OCI-LY7 (cell line): ENCODE measurements at regions not wholly inside any gene's neighbourhood (a gene's known extent, or its start where the extent isn't known, plus 50 kb on each side); places are given as distances from the start of the nearest gene placed in this dataset.

Experiments used
- BruUV-seq: library from RNA; stranded (reverse); fragments of 400-500 nt; replicated peaks from 2 replicates; lab custom pipeline; 2021; lab: Mats Ljungman, UMichigan
- CTCF ChIA-PET: fragments of 300-600 bp; sonication (Branson Sonifier 250); formaldehyde crosslinking; loops from one replicate; lab custom pipeline; 2022; ENCODE audit warnings: antibody characterized with exemption; ENCODE audit not compliant: unreplicated experiment; lab: Charles Lee
- POLR2A ChIA-PET: fragments of 300-600 bp; sonication (Branson Sonifier 250); formaldehyde crosslinking; loops from one replicate; lab custom pipeline; 2022; ENCODE audit warnings: antibody characterized with exemption; lab: Charles Lee
- DNase-seq: peaks from one replicate; pipeline ENCODE4 v3.0.0-alpha.2; 2015; ENCODE audit warnings: low spot score
- H2AFZ ChIP-seq: fragments of 200-600 bp; sonication (generic), shearing (Covaris generic); 2 replicates; pipeline ENCODE4 v1.6.1; 2014; ENCODE audit warnings: mild to moderate bottlenecking, antibody characterized with exemption, low read length, moderate library complexity
- H3K27ac ChIP-seq: fragments of 200-600 bp; sonication (generic); 2 replicates; pipeline ENCODE4 v1.5.1; 2014; ENCODE audit warnings: mixed run types, low read depth, mild to moderate bottlenecking, moderate library complexity, low read length, inconsistent platforms; ENCODE audit not compliant: poor library complexity, severe bottlenecking
- H3K36me3 ChIP-seq: fragments of 200-600 bp; sonication (generic); 2 replicates; pipeline ENCODE4 v1.6.1; 2014; ENCODE audit warnings: mild to moderate bottlenecking, antibody characterized with exemption, low read length, moderate library complexity, mixed read lengths; ENCODE audit not compliant: insufficient read depth
- H3K4me1 ChIP-seq: fragments of 200-600 bp; sonication (generic); 2 replicates; pipeline ENCODE4 v1.5.1; 2014; ENCODE audit warnings: mild to moderate bottlenecking, low read length; ENCODE audit not compliant: insufficient read depth, poor library complexity, severe bottlenecking
- H3K4me2 ChIP-seq: fragments of 200-600 bp; sonication (generic); 2 replicates; pipeline ENCODE4 v1.6.1; 2014; ENCODE audit warnings: mild to moderate bottlenecking, low read length
- H3K4me3 ChIP-seq: fragments of 200-600 bp; sonication (generic); 2 replicates; pipeline ENCODE4 v1.5.1; 2014; ENCODE audit warnings: mild to moderate bottlenecking, low read depth, low read length; ENCODE audit not compliant: poor library complexity, severe bottlenecking
- H3K79me2 ChIP-seq: fragments of 200-600 bp; sonication (generic); 2 replicates; pipeline ENCODE4 v1.6.1; 2016; ENCODE audit warnings: low read depth, mild to moderate bottlenecking, low read length, moderate library complexity, mixed read lengths; ENCODE audit not compliant: insufficient read depth
- H3K9me2 ChIP-seq: fragments of 200-600 bp; sonication (generic); 2 replicates; pipeline ENCODE4 v1.6.1; 2016; ENCODE audit warnings: mild to moderate bottlenecking, low read length, mixed read lengths; ENCODE audit not compliant: insufficient read depth
- H3K9me3 ChIP-seq: fragments of 200-600 bp; sonication (generic); 2 replicates; pipeline ENCODE4 v1.6.1; 2014; ENCODE audit warnings: mild to moderate bottlenecking, mixed run types, low read length, mixed read lengths
- H4K20me1 ChIP-seq: fragments of 200-600 bp; sonication (generic); 2 replicates; pipeline ENCODE4 v1.6.1; 2014; ENCODE audit warnings: mild to moderate bottlenecking, antibody characterized with exemption, low read length, moderate library complexity, mixed read lengths; ENCODE audit not compliant: insufficient read depth
- CTCF ChIP-seq: fragments of 200-600 bp; sonication (generic); conservative IDR thresholded peaks from 2 replicates; pipeline ENCODE4 v1.5.1; 2014; ENCODE audit warnings: mild to moderate bottlenecking, antibody characterized with exemption, low read length, moderate library complexity, mixed read lengths
- EZH2phosphoT487 ChIP-seq: fragments of 200-600 bp; sonication (generic); IDR thresholded peaks from 2 replicates; pipeline ENCODE4 v1.6.1; 2018; ENCODE audit warnings: low read depth, borderline replicate concordance, mild to moderate bottlenecking, mixed run types, antibody characterized with exemption, low read length, moderate library complexity, mixed read lengths
- intact Hi-C: fragments of 100-400 bp; cut with micrococcal nuclease; formaldehyde crosslinking; loops from one replicate; pipeline ENCODE4 v1.10.0; 2022; ENCODE audit not compliant: unreplicated experiment

GRCh38 chr2:120905298-120905697 is 169.6 kb downstream of the GLI2 start:
- no peak overlapping the region for H3K4me3 ChIP-seq
- no peaks in the 10 kb centered on the region for H4K20me1 ChIP-seq
- H3K9me3 ChIP-seq: no peaks in the 10 kb centered on the region
- ChIA-PET POLR2A (no interaction called here), CTCF (no interaction called here)
- BruUV-seq: no TSS peak
- no peaks in the 10 kb centered on the region for H3K36me3 ChIP-seq
- H3K27ac ChIP-seq: no peak overlapping the region
- DNase-seq: no peak
- H3K4me1 ChIP-seq: no peaks in the 10 kb centered on the region
- no peak overlapping the region for H2AFZ ChIP-seq
- H3K4me2 ChIP-seq: no peak overlapping the region
- no peaks in the 10 kb centered on the region for H3K79me2 ChIP-seq
- TF ChIP-seq CTCF: no peak
- no peak for TF ChIP-seq EZH2phosphoT487
- no peaks in the 10 kb centered on the region for H3K9me2 ChIP-seq
- intact Hi-C loops: no loop called here

GRCh38 chr2:120905824-120906571 is 170.3 kb downstream of the GLI2 start:
- TF ChIP-seq CTCF: no peak
- ChIA-PET POLR2A (interaction anchor here (0.6 kb wide), 1 partner anchor 12 kb away, joined by 8 read pairs; no protein-coding TSS in a partner anchor), CTCF (no interaction called here)
- no peaks in the 10 kb centered on the region for H3K9me3 ChIP-seq
- no peaks in the 10 kb centered on the region for H3K9me2 ChIP-seq
- H3K4me3 ChIP-seq: no peak overlapping the region
- H3K27ac ChIP-seq: no peak overlapping the region
- H4K20me1 ChIP-seq: no peaks in the 10 kb centered on the region
- intact Hi-C loops: no loop called here
- H3K79me2 ChIP-seq: no peaks in the 10 kb centered on the region
- H2AFZ ChIP-seq: no peak overlapping the region
- H3K4me2 ChIP-seq: no peak overlapping the region
- no peaks in the 10 kb centered on the region for H3K4me1 ChIP-seq
- no peaks in the 10 kb centered on the region for H3K36me3 ChIP-seq
- no peak for DNase-seq
- BruUV-seq: no TSS peak

GRCh38 chr2:120906914-120907313 is 171.2 kb downstream of the GLI2 start:
- no peak for TF ChIP-seq EZH2phosphoT487
- no peak for TF ChIP-seq CTCF
- Histone ChIP-seq H3K36me3 (no peaks in the 10 kb centered on the region), H3K4me2 (no peak overlapping the region), H2AFZ (no peak overlapping the region), H3K9me3 (no peaks in the 10 kb centered on the region), H4K20me1 (no peaks in the 10 kb centered on the region), H3K4me1 (no peaks in the 10 kb centered on the region), H3K27ac (no peak overlapping the region), H3K79me2 (no peaks in the 10 kb centered on the region), H3K4me3 (no peak overlapping the region), H3K9me2 (no peaks in the 10 kb centered on the region)
- POLR2A ChIA-PET: interaction anchor here (0.6 kb wide), 1 partner anchor 11 kb away, joined by 8 read pairs; no protein-coding TSS in a partner anchor
- BruUV-seq: no TSS peak
- CTCF ChIA-PET: interaction anchor here (0.5 kb wide), 1 partner anchor 91 kb away, joined by 3 read pairs; no protein-coding TSS in a partner anchor
- intact Hi-C loops: no loop called here
- DNase-seq: no peak
